Mesenchymal stem cell (in vitro differentiated cells and primary cell): ENCODE measurements at regions not wholly inside any gene's neighbourhood (a gene's known extent, or its start where the extent isn't known, plus 50 kb on each side); places are given as distances from the start of the nearest gene placed in this dataset.
A peak's percentile ranks its signal among the peaks of the same experiment; 100 is the strongest.

ENCODE experiments used
- DNase-seq: peaks from one replicate; pipeline ENCODE4 v3.0.0-alpha.2; 2013
- H2AFZ ChIP-seq: one replicate; pipeline ENCODE4 v1.6.1; 2013; ENCODE audit warnings: low read depth, mild to moderate bottlenecking, control low read depth, inconsistent platforms, low read length, moderate library complexity
- H2AK5ac ChIP-seq: 2 replicates; pipeline ENCODE4 v1.6.1; 2013; ENCODE audit warnings: low read length, moderate library complexity, mild to moderate bottlenecking, inconsistent platforms; ENCODE audit not compliant: severe bottlenecking
- H2BK120ac ChIP-seq: one replicate; pipeline ENCODE4 v1.6.1; 2013; ENCODE audit warnings: low read depth, mild to moderate bottlenecking, inconsistent platforms, low read length, moderate library complexity
- H2BK12ac ChIP-seq, 2 experiments: one replicate each; pipeline ENCODE4 v1.6.1; 2013; ENCODE audit warnings: inconsistent platforms in 2 of 2, low read length in 2 of 2, mild to moderate bottlenecking in 2 of 2, moderate library complexity in 2 of 2, control low read depth in 1 of 2
- H2BK15ac ChIP-seq: one replicate; pipeline ENCODE4 v1.6.1; 2013; ENCODE audit warnings: mild to moderate bottlenecking, low read depth, inconsistent platforms; ENCODE audit not compliant: poor library complexity, severe bottlenecking
- H2BK5ac ChIP-seq: 2 replicates; pipeline ENCODE4 v1.6.1; 2013; ENCODE audit warnings: low read depth, mild to moderate bottlenecking, low read length, control low read depth, inconsistent platforms; ENCODE audit not compliant: poor library complexity, severe bottlenecking
- H3K14ac ChIP-seq, 2 experiments: one replicate each; pipeline ENCODE4 v1.6.1; 2013; ENCODE audit warnings: inconsistent platforms in 2 of 2, low read length in 2 of 2, control low read depth in 1 of 2, mild to moderate bottlenecking in 1 of 2, moderate library complexity in 1 of 2
- H3K18ac ChIP-seq, 2 experiments: one replicate each; pipeline ENCODE4 v1.6.1; 2013; ENCODE audit warnings: inconsistent platforms in 2 of 2, low read length in 2 of 2, control low read depth in 1 of 2, low read depth in 1 of 2, mild to moderate bottlenecking in 1 of 2
- H3K23ac ChIP-seq, 2 experiments: one replicate each; pipeline ENCODE4 v1.6.1; 2013; ENCODE audit warnings: inconsistent platforms in 2 of 2, low read length in 2 of 2, mild to moderate bottlenecking in 2 of 2, moderate library complexity in 2 of 2, control low read depth in 1 of 2
- H3K27ac ChIP-seq: 2 replicates; pipeline ENCODE4 v1.5.1; 2013; ENCODE audit warnings: mild to moderate bottlenecking, moderate library complexity, low read length, control low read depth, inconsistent platforms; ENCODE audit not compliant: poor library complexity, severe bottlenecking
- H3K27me3 ChIP-seq, 2 experiments: 2 replicates each; pipeline versions ENCODE4 v1.6.1 to v1.7.0; 2013; ENCODE audit warnings: low read length in 2 of 2, mild to moderate bottlenecking in 2 of 2, moderate library complexity in 2 of 2, control low read depth in 1 of 2, inconsistent platforms in 1 of 2; ENCODE audit not compliant: control insufficient read depth in 1 of 2, insufficient read depth in 1 of 2
- H3K36me3 ChIP-seq, 2 experiments: 2 replicates each; pipeline versions ENCODE4 v1.6.1 to v1.7.0; 2013; ENCODE audit warnings: low read length in 2 of 2, control low read depth in 1 of 2, inconsistent platforms in 1 of 2, low read depth in 1 of 2, mild to moderate bottlenecking in 1 of 2; ENCODE audit not compliant: insufficient read depth in 2 of 2, control insufficient read depth in 1 of 2
- H3K4ac ChIP-seq, 2 experiments: one replicate each; pipeline ENCODE4 v1.6.1; 2013; ENCODE audit warnings: inconsistent platforms in 2 of 2, low read length in 2 of 2, mild to moderate bottlenecking in 2 of 2, moderate library complexity in 2 of 2, control low read depth in 1 of 2, low read depth in 1 of 2
- H3K4me1 ChIP-seq: 2 replicates; pipeline ENCODE4 v1.6.1; 2013; ENCODE audit warnings: low read depth, low read length, control low read depth; ENCODE audit not compliant: control insufficient read depth, insufficient read depth
- H3K4me2 ChIP-seq: 2 replicates; pipeline ENCODE4 v1.6.1; 2013; ENCODE audit warnings: low read length, mild to moderate bottlenecking, inconsistent platforms; ENCODE audit not compliant: poor library complexity, severe bottlenecking
- H3K4me3 ChIP-seq, 2 experiments: 2 replicates each; pipeline versions ENCODE4 v1.5.1 to v1.7.0; 2013; ENCODE audit warnings: low read length in 2 of 2, mild to moderate bottlenecking in 2 of 2, control low read depth in 1 of 2, low read depth in 1 of 2; ENCODE audit not compliant: insufficient read depth in 1 of 2
- H3K79me1 ChIP-seq: replicated peaks from 2 replicates; pipeline ENCODE4 v1.6.1; 2013; ENCODE audit warnings: mild to moderate bottlenecking, control low read depth, low read length, inconsistent platforms; ENCODE audit not compliant: poor library complexity, severe bottlenecking
- H3K9ac ChIP-seq: 2 replicates; pipeline ENCODE4 v1.7.0; 2013; ENCODE audit warnings: mild to moderate bottlenecking, low read length, moderate library complexity
- H3K9me3 ChIP-seq: 2 replicates; pipeline ENCODE4 v1.7.0; 2013; ENCODE audit warnings: mild to moderate bottlenecking, low read length; ENCODE audit not compliant: control insufficient read depth
- H4K8ac ChIP-seq: one replicate; pipeline ENCODE4 v1.6.1; 2013; ENCODE audit warnings: inconsistent platforms, mild to moderate bottlenecking, low read length, moderate library complexity
- H4K91ac ChIP-seq: one replicate; pipeline ENCODE4 v1.6.1; 2013; ENCODE audit warnings: mild to moderate bottlenecking, low read length, inconsistent platforms
- WGBS: methylation state at CpG from one replicate; pipeline ENCODE4 v1.1.7; 2013; ENCODE audit warnings: mixed read lengths; 5-methylcytosine and 5-hydroxymethylcytosine counted together

DNA sequence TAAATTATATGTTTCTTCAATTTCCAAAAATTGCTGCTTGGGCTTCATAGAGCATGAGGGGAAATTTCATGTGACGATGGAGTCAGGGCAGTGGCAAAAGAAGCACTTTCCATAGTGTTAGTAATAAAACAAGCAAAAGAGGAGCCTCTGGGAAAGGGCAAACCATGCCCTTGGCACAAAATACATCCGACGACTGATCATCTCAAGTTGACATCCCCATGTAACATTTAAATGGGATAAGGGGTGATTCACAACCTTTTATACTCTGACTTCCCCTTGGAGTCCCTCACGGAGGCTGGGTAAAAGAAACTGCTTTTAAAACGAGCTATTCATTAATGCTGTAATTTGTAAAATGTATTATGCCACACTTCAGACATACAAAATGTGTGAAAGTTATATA is 161.4 kb upstream of the DMRT1 start:
- Histone ChIP-seq H2BK5ac (no peak overlapping the region), H2BK15ac (no peak overlapping the region), H3K4me3 (no peak overlapping the region), H3K4me2 (no peak overlapping the region), H2AFZ (no peak overlapping the region), H3K23ac (no peak overlapping the region), H3K14ac (no peak overlapping the region), H2BK12ac (no peak overlapping the region), H4K91ac (no peak overlapping the region), H3K27me3 (no peaks in the 10 kb centered on the region), H3K18ac (no peak overlapping the region), H3K9ac (no peak overlapping the region), H3K79me1 (no peaks in the 10 kb centered on the region), H2BK120ac (no peak overlapping the region), H3K27ac (no peak overlapping the region), H2AK5ac (no peak overlapping the region), H3K4me1 (peaks cover 3% of the 10 kb centered on the region), H3K36me3 (no peaks in the 10 kb centered on the region), H4K8ac (no peak overlapping the region), H3K9me3 (no peaks in the 10 kb centered on the region), H3K4ac (no peak overlapping the region)
- WGBS = 94% methylated on average over 3 of the region's 5 CpGs
- DNase-seq = no peak

DNA sequence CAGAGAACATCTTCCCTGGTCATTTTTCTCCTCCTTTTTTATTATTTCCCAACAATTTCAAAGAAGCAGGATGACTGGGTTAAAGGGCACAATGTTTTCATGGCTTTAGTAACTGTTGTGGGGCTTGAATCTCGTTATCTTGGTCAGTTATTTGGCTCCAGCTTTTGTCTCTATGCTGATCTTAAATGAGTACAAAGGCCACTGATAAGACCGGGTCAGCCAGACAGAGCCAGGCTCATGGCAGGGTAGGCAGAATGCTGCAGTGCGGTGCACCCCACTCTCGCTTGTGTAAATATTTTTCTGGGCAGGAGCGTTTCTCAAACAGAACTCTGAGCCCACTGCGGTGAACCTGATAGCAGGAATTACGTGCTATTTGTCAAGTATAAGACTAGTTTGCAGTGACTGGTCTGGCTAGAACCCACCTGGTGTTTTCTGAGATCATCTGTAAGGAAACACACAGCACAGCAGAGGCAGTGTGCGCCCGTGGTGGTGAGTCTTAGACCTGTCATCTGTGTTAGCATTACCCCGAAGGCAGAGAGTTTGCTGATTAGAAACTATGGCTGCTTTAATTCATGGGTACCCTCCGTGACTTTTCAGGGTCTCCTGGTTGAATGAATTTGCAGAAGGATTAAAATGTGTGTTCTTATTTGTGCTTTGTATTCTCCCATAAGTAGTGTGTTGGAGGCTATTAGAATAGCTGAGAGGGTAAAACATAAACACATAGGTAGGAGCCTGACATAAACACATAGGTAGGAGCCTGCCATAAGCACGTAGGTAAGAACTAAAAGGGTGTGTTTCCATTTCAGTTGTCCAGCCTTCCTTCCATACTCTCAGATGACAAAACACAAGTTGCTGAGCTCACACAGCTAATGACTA is 158.6 kb upstream of the DMRT1 start:
- H3K27me3 ChIP-seq = no peaks in the 10 kb centered on the region
- peaks cover 5% of the 10 kb centered on the region for H3K4me1 ChIP-seq
- H3K18ac ChIP-seq = peak overlapping the region; percentile 54 to 89
- H2BK12ac ChIP-seq = peak overlapping the region in 1 of 2 experiments; percentile 29
- peak overlapping the region; percentile 43 for H3K27ac ChIP-seq
- H3K14ac ChIP-seq = no peak overlapping the region
- H3K4me2 ChIP-seq = no peak overlapping the region
- H2BK120ac ChIP-seq = peak overlapping the region; percentile 52
- no peak overlapping the region for H4K8ac ChIP-seq
- WGBS = 75% methylated on average over 12 of the region's 12 CpGs
- H3K4me3 ChIP-seq = no peak overlapping the region
- no peak overlapping the region for H4K91ac ChIP-seq
- H2BK15ac ChIP-seq = no peak overlapping the region
- H3K4ac ChIP-seq = peak overlapping the region in 1 of 2 experiments; percentile 1
- H3K36me3 ChIP-seq = no peaks in the 10 kb centered on the region
- H2AFZ ChIP-seq = peak overlapping the region; percentile 37
- no peaks in the 10 kb centered on the region for H3K9me3 ChIP-seq
- DNase-seq = peak; percentile 60
- H3K23ac ChIP-seq = no peak overlapping the region
- H3K79me1 ChIP-seq = peaks cover 6% of the 10 kb centered on the region
- H3K9ac ChIP-seq = peak overlapping the region; percentile 96
- H2AK5ac ChIP-seq = no peak overlapping the region
- no peak overlapping the region for H2BK5ac ChIP-seq

DNA sequence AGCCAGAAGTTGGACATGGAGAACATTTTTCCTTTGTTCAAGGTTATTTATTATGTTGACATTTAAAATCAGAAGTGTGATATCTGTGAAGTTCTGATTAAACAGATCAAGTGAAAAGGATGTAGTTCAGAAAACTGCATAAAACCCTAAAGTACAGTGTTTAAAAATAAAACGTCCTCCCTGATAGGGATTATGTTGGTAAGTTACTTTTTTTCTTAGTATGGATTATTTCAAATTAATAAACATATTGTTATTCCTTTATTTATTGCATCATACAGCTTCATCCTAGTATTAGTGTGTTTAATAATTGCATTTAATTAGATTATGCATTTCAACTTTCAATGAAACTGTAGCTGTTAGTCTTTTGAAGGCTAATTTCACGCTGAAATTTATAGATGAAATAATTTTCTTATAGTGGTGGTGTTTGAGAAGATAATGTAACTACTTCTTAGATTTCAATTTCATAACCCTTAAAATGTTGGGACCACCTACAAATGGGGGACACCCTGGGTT is 157.9 kb upstream of the DMRT1 start:
- Histone ChIP-seq H2BK12ac (no peak overlapping the region), H3K27ac (peak overlapping the region; percentile 87), H3K4me2 (peak overlapping the region; percentile 34), H3K14ac (no peak overlapping the region), H3K4me3 (peak overlapping the region in 1 of 2 experiments; percentile 79), H3K23ac (no peak overlapping the region), H3K27me3 (no peaks in the 10 kb centered on the region), H3K4ac (no peak overlapping the region), H2BK5ac (no peak overlapping the region), H4K8ac (no peak overlapping the region), H2BK15ac (no peak overlapping the region), H3K9me3 (no peaks in the 10 kb centered on the region), H3K36me3 (no peaks in the 10 kb centered on the region), H3K18ac (no peak overlapping the region), H3K9ac (peak overlapping the region; percentile 96), H3K4me1 (peaks cover 5% of the 10 kb centered on the region), H2AFZ (no peak overlapping the region), H2BK120ac (no peak overlapping the region), H4K91ac (no peak overlapping the region), H2AK5ac (no peak overlapping the region), H3K79me1 (peaks cover 6% of the 10 kb centered on the region)
- no CpG with 5 or more reads among the region's 2 CpGs for WGBS
- no peak for DNase-seq

DNA sequence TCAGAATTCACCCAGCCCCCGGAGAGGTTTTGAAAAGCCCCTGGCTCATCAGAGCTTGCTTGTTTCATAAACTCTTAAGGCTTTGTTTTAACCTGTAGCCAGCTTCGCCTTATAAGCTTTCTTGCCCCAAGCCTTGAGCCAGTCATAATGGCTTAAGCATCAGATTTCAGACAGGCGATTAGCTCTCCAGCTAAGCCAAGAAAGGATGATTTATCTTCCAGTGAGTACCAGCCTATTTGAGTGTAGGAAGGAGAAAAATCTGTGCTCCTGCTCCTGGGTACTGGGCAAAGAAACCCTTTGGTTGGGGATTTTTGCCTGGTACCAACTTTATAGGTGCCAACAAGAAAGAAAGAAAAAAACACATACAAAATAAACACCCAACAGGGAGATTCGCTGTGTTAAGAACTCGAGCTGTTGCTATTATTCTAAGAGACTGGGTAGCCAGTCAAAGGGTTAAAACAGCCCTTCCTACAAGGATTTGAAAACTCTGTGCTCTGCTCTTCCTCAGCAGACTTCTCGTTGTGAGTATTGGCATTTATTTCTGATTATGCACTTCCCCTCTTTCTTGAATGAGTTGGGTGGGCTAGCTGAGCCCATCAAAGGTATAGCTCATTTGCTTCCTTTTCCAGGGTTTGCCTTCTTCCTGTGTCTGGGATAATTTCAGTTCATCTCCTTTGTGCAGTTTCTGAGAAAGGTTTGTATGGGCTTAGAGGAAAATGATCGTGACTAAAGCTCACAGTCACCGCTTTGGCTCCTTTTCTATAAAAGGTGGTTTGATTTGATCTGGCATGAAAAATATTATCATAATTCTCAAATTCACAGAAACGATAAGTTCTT is 157.2 kb upstream of the DMRT1 start:
- no peak overlapping the region for H2BK15ac ChIP-seq
- H3K14ac ChIP-seq = no peak overlapping the region
- peak overlapping the region in 1 of 2 experiments; percentile 63 for H3K18ac ChIP-seq
- peak overlapping the region; percentile 87 for H3K27ac ChIP-seq
- peak overlapping the region; percentile 34 for H3K4me2 ChIP-seq
- H3K9ac ChIP-seq = peak overlapping the region; percentile 96
- H3K79me1 ChIP-seq = peaks cover 8% of the 10 kb centered on the region
- 35% methylated on average over 5 of the region's 9 CpGs for WGBS
- H3K4ac ChIP-seq = peak overlapping the region in 1 of 2 experiments; percentile 11
- H3K9me3 ChIP-seq = no peaks in the 10 kb centered on the region
- no peak overlapping the region for H2AFZ ChIP-seq
- H3K36me3 ChIP-seq = peaks cover 0 to under 1% of the 10 kb centered on the region in 2 experiments
- H3K23ac ChIP-seq = no peak overlapping the region
- no peak overlapping the region for H2BK5ac ChIP-seq
- peak; percentile 73 for DNase-seq
- no peak overlapping the region for H2AK5ac ChIP-seq
- peaks cover 5% of the 10 kb centered on the region for H3K4me1 ChIP-seq
- H4K91ac ChIP-seq = no peak overlapping the region
- H3K4me3 ChIP-seq = peak overlapping the region in 1 of 2 experiments; percentile 79
- H3K27me3 ChIP-seq = no peaks in the 10 kb centered on the region
- no peak overlapping the region for H2BK12ac ChIP-seq
- peak overlapping the region; percentile 39 for H4K8ac ChIP-seq
- peak overlapping the region; percentile 21 for H2BK120ac ChIP-seq
